ENCODE measurements at regions not wholly inside any gene's neighbourhood (a gene's known extent, or its start where the extent isn't known, plus 50 kb on each side); places are given as distances from the start of the nearest gene placed in this dataset.

- POLR2A ChIA-PET = interaction anchor here (0.7 kb wide), 1 partner anchor 312 kb away, joined by 3 read pairs; no protein-coding TSS in a partner anchor
- CTCF ChIA-PET = interaction anchor here (1.5 kb wide), 1 partner anchor 307 kb away, joined by 3 read pairs; no protein-coding TSS in a partner anchor
- no peaks in the 10 kb centered on the region for H3K9me3 Mint-ChIP-seq
These were observed 128.1 kb downstream of the CEBPB start for GRCh38 chr20:50318710-50319109.

GRCh38 chr20:50320005-50320900 lies 129.6 kb downstream of the CEBPB start:
- Mint-ChIP-seq H3K27me3 (ENCODE audit: low read depth) (no peaks in the 10 kb centered on the region; the same call in 1 of the 2 replicates), H3K4me3 (no peak overlapping the region), H3K9me3 (peaks cover 11% of the 10 kb centered on the region), H3K36me3 (peaks cover 3% of the 10 kb centered on the region; the same call in 1 of the 2 replicates), H3K4me1 (peaks cover 17% of the 10 kb centered on the region), H3K27ac (peak overlapping the region; percentile 51)
- POLR2A ChIA-PET = no interaction called here
- ATAC-seq (no peak), DNase-seq (ENCODE audit: low spot score) (no peak)
- CTCF ChIA-PET = interaction anchor here (0.6 to 1.9 kb wide), 5 partner anchors 11 to 158 kb away, joined by 3 to 9 read pairs (median 5); no protein-coding TSS in a partner anchor
- TF ChIP-seq ERG (CRISPR knock-in tag; IDR thresholded peaks at IDR 0.05) = no peak
- no peak for TF ChIP-seq GRHL2 (CRISPR knock-in tag; IDR thresholded peaks at IDR 0.05; ENCODE audit: insufficient replicate concordance, severe bottlenecking)
- no peak for TF ChIP-seq CREB1 (CRISPR knock-in tag; IDR thresholded peaks at IDR 0.05)
- TF ChIP-seq ZNF232 (CRISPR knock-in tag; IDR thresholded peaks at IDR 0.05) = no peak
- TF ChIP-seq IRF1 (CRISPR knock-in tag; IDR thresholded peaks at IDR 0.05) = no peak
- TF ChIP-seq IRF2 (CRISPR knock-in tag; IDR thresholded peaks at IDR 0.05; ENCODE audit: borderline replicate concordance, low read depth) = no peak
- TF ChIP-seq HMGA2 (CRISPR knock-in tag; IDR thresholded peaks at IDR 0.05) = no peak

More at GRCh38 chr20:50318710-50319109, 128.1 kb downstream of the CEBPB start:
- no peak for ATAC-seq
- Mint-ChIP-seq H3K27ac (no peak overlapping the region), H3K4me1 (peaks cover 17% of the 10 kb centered on the region), H3K36me3 (no peaks in the 10 kb centered on the region), H3K4me3 (no peak overlapping the region), H3K27me3 (ENCODE audit: low read depth) (no peaks in the 10 kb centered on the region; the same call in 1 of the 2 replicates)
- DNase-seq (ENCODE audit: low spot score) = no peak
- TF ChIP-seq ERG (CRISPR knock-in tag; IDR thresholded peaks at IDR 0.05) (no peak), GABPB1 (CRISPR knock-in tag; IDR thresholded peaks at IDR 0.05) (no peak), AFF4 (CRISPR knock-in tag; IDR thresholded peaks at IDR 0.05; ENCODE audit: borderline replicate concordance) (no peak), JAZF1 (CRISPR knock-in tag; IDR thresholded peaks at IDR 0.05) (no peak), FOXK1 (CRISPR knock-in tag; IDR thresholded peaks at IDR 0.05) (no peak), CREB1 (CRISPR knock-in tag; IDR thresholded peaks at IDR 0.05) (no peak), ZNF219 (CRISPR knock-in tag; IDR thresholded peaks at IDR 0.05; ENCODE audit: borderline replicate concordance) (no peak), FOXP4 (CRISPR knock-in tag; IDR thresholded peaks at IDR 0.05) (no peak), TEAD4 (CRISPR knock-in tag; IDR thresholded peaks at IDR 0.05) (no peak), ZNF317 (CRISPR knock-in tag; IDR thresholded peaks at IDR 0.05; ENCODE audit: borderline replicate concordance, low read depth) (no peak), ZBTB21 (CRISPR knock-in tag; IDR thresholded peaks at IDR 0.05; ENCODE audit: borderline replicate concordance) (no peak)

Data from WTC11 (cell line).